ENCODE measurements at regions not wholly inside any gene's neighbourhood (a gene's known extent, or its start where the extent isn't known, plus 50 kb on each side); places are given as distances from the start of the nearest gene placed in this dataset.
"Not testable (repeated sequence)": the region's sequence is repeated elsewhere in the genome, so short reads cannot be mapped to it uniquely, and the experiment has no call there.

DNA sequence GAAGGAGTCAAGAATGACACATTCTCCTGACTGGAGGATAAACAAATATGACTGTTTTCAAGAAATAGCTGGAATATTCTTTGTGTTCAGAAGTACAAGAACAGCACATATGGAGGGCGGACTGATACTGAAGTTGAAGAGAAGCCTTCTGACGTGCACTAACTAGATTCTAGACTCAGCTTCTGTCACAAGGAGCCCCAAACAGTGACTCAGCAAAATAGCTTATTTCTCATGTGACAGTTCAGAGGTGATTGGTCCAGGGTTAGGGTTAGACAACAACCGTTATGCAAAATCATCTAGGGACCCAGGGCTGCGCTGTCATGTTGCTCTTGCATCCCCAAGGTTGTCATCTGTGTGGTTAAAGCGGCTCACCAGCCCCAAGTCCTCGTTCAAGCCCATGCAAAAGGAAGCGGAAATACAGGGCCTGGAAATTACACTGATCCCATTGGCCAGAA lies 76.6 kb downstream of the LAT start:
- TF ChIP-seq, protein P1, sequence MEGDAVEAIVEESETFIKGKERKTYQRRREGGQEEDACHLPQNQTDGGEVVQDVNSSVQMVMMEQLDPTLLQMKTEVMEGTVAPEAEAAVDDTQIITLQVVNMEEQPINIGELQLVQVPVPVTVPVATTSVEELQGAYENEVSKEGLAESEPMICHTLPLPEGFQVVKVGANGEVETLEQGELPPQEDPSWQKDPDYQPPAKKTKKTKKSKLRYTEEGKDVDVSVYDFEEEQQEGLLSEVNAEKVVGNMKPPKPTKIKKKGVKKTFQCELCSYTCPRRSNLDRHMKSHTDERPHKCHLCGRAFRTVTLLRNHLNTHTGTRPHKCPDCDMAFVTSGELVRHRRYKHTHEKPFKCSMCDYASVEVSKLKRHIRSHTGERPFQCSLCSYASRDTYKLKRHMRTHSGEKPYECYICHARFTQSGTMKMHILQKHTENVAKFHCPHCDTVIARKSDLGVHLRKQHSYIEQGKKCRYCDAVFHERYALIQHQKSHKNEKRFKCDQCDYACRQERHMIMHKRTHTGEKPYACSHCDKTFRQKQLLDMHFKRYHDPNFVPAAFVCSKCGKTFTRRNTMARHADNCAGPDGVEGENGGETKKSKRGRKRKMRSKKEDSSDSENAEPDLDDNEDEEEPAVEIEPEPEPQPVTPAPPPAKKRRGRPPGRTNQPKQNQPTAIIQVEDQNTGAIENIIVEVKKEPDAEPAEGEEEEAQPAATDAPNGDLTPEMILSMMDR (IDR thresholded peaks at IDR 0.05), result not testable (repeated sequence)
- not testable (repeated sequence) for TF ChIP-seq POLR2A, EP300, POLR2AphosphoS5 (IDR thresholded peaks at IDR 0.05)

Data from sigmoid colon (tissue), 4 donors.